ENCODE measurements at regions not wholly inside any gene's neighbourhood (a gene's known extent, or its start where the extent isn't known, plus 50 kb on each side); places are given as distances from the start of the nearest gene placed in this dataset.
"Not testable (repeated sequence)": the region's sequence is repeated elsewhere in the genome, so short reads cannot be mapped to it uniquely, and the experiment has no call there.

GRCh38 chr15:69760890-69761568 lies 308.4 kb downstream of the RPLP1 start:
- peak; percentile 97 for DNase-seq (ENCODE audit: low spot score)

GRCh38 chr15:69762373-69763148 lies 309.9 kb downstream of the RPLP1 start:
- no peak for DNase-seq (ENCODE audit: low spot score)

GRCh38 chr15:69763831-69764230 lies 311.2 kb downstream of the RPLP1 start:
- no peak for DNase-seq (ENCODE audit: low spot score)

GRCh38 chr15:69766156-69766555 lies 313.5 kb downstream of the RPLP1 start:
- DNase-seq (ENCODE audit: low spot score): no peak

- no peak for DNase-seq (ENCODE audit: low spot score)
These were observed 314.6 kb downstream of the RPLP1 start for GRCh38 chr15:69767191-69767590.

- not testable (repeated sequence) for DNase-seq (ENCODE audit: low spot score)
These were observed 316.7 kb downstream of the RPLP1 start for GRCh38 chr15:69769336-69769735.

- DNase-seq (ENCODE audit: low spot score): not testable (repeated sequence)
These were observed 321.6 kb downstream of the RPLP1 start for GRCh38 chr15:69774258-69774657.

- not testable (repeated sequence) for DNase-seq (ENCODE audit: low spot score)
These were observed 322.1 kb downstream of the RPLP1 start for GRCh38 chr15:69774711-69775110.

GRCh38 chr15:69777356-69777755 lies 320.4 kb downstream of the TLE3 start:
- no peak for DNase-seq (ENCODE audit: low spot score)

GRCh38 chr15:69780374-69780773 lies 317.3 kb downstream of the TLE3 start:
- DNase-seq (ENCODE audit: low spot score): no peak

- no peak for DNase-seq (ENCODE audit: low spot score)
These were observed 316.7 kb downstream of the TLE3 start for GRCh38 chr15:69780981-69781380.

- DNase-seq (ENCODE audit: low spot score): no peak
These were observed 316.1 kb downstream of the TLE3 start for GRCh38 chr15:69781411-69782125.

- no peak for DNase-seq (ENCODE audit: low spot score)
These were observed 315.5 kb downstream of the TLE3 start for GRCh38 chr15:69782139-69782658.

GRCh38 chr15:69782809-69783208 lies 314.9 kb downstream of the TLE3 start:
- DNase-seq (ENCODE audit: low spot score): no peak

GRCh38 chr15:69783211-69783610 lies 314.5 kb downstream of the TLE3 start:
- no peak for DNase-seq (ENCODE audit: low spot score)

- DNase-seq (ENCODE audit: low spot score): peak; percentile 22
These were observed 312.7 kb downstream of the TLE3 start for GRCh38 chr15:69784798-69785566.

- no peak for DNase-seq (ENCODE audit: low spot score)
These were observed 311.5 kb downstream of the TLE3 start for GRCh38 chr15:69786136-69786701.

GRCh38 chr15:69787791-69788190 lies 309.9 kb downstream of the TLE3 start:
- DNase-seq (ENCODE audit: low spot score): no peak

GRCh38 chr15:69789648-69790393 lies 307.9 kb downstream of the TLE3 start:
- DNase-seq (ENCODE audit: low spot score): no peak

- DNase-seq (ENCODE audit: low spot score): no peak
These were observed 307.1 kb downstream of the TLE3 start for GRCh38 chr15:69790632-69791031.

GRCh38 chr15:69792823-69793222 lies 304.9 kb downstream of the TLE3 start:
- DNase-seq (ENCODE audit: low spot score): no peak
